GM12878 (cell line): ENCODE measurements at regions not wholly inside any gene's neighbourhood (a gene's known extent, or its start where the extent isn't known, plus 50 kb on each side); places are given as distances from the start of the nearest gene placed in this dataset.

ENCODE experiments used
- CEBPB ChIP-seq, 2 experiments: fragments of 150-350 bp in 1 of 2; IDR thresholded peaks; 2 replicates each; pipeline ENCODE4 v1.6.1; 2012 to 2014; ENCODE audit warnings: low read depth in 2 of 2, low read length in 2 of 2, borderline replicate concordance in 1 of 2, inconsistent platforms in 1 of 2
- CTCF ChIP-seq, 3 experiments: IDR thresholded peaks in 2 of 3; conservative IDR thresholded peaks in 1 of 3; 2 replicates each; pipeline ENCODE4 v1.5.1; 2011; ENCODE audit warnings: low read depth in 3 of 3, low read length in 3 of 3, mild to moderate bottlenecking in 3 of 3, control low read depth in 2 of 3, moderate library complexity in 2 of 3, inconsistent platforms in 1 of 3, mixed read lengths in 1 of 3; ENCODE audit not compliant: control insufficient read depth in 2 of 3, insufficient read depth in 1 of 3; ENCODE audit errors: extremely low read depth in 1 of 3
- EZH2 ChIP-seq: IDR thresholded peaks from 2 replicates; pipeline ENCODE4 v1.6.1; 2012; ENCODE audit warnings: low read depth, mild to moderate bottlenecking, control low read depth, inconsistent platforms, low read length, borderline replicate concordance; ENCODE audit not compliant: control insufficient read depth
- NFYB ChIP-seq: IDR thresholded peaks from 2 replicates; pipeline ENCODE4 v1.6.1; 2011; ENCODE audit warnings: low read depth, mild to moderate bottlenecking, low read length, improper control_type of control experiment, moderate library complexity; ENCODE audit not compliant: insufficient read depth
- REST ChIP-seq: IDR thresholded peaks from 2 replicates; pipeline ENCODE4 v1.6.1; 2012; ENCODE audit warnings: mild to moderate bottlenecking, low read depth, low read length
- SMARCA5 ChIP-seq: fragments of 450-650 bp; IDR thresholded peaks from 2 replicates; pipeline ENCODE4 v1.6.1; 2017; ENCODE audit warnings: mild to moderate bottlenecking
- TCF7 ChIP-seq: IDR thresholded peaks from 2 replicates; pipeline ENCODE4 v1.6.1; 2014; ENCODE audit warnings: antibody characterized with exemption, borderline replicate concordance
- ZZZ3 ChIP-seq: IDR thresholded peaks from 2 replicates; pipeline ENCODE4 v1.6.1; 2011; ENCODE audit warnings: low read depth; ENCODE audit not compliant: control insufficient read depth, insufficient read length

DNA sequence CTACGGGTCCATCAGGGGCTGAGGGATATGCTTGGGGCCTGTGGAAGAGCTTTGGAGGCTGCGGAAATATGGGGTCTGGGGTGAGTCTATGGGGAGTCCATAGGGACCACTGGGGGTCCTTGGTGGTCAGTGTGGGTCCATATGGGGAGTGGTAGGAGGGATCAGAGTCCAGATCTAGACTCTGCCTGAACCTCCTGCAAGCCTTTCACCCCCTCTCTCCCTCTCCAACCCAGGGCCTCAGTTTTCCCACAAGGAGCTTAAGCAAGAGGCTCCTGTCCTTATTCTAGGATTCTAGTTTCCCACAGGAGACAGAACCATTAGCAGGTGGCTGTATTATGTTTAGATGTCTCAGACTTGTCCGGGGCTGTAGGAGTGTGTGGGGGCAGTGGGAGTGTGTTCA is 161.9 kb upstream of the TSHZ3 start:
- TF ChIP-seq SMARCA5 (no peak), CTCF (IDR thresholded peaks at IDR 0.05 in 2 of 3, conservative IDR thresholded peaks at IDR 0.05 in 1 of 3; ENCODE audit: control insufficient read depth in 2 of 3, extremely low read depth in 1 of 3, insufficient read depth in 1 of 3, low read depth in 3 of 3, low read length in 3 of 3) (no peak), NFYB (no peak), EZH2 (no peak), REST (no peak), CEBPB (IDR thresholded peaks at IDR 0.05; ENCODE audit: borderline replicate concordance in 1 of 2, low read depth in 2 of 2, low read length in 2 of 2) (no peak), TCF7 (no peak), ZZZ3 (no peak)
